Stimulated activated CD4-positive, alpha-beta T cell treated with anti-CD3 and anti-CD28 coated beads, Interleukin-12 subunit alpha, Interleukin-12 subunit beta, amount 100 ng/mL, for 4 hours (primary cell): ENCODE measurements at regions not wholly inside any gene's neighbourhood (a gene's known extent, or its start where the extent isn't known, plus 50 kb on each side); places are given as distances from the start of the nearest gene placed in this dataset.

Experiments used
- DNase-seq: peaks from one replicate; pipeline ENCODE4 v3.0.0-alpha.2; 2020

GRCh38 chr17:77479372-77480198 lies 338.8 kb downstream of the SEC14L1 start:
- DNase-seq = no peak

GRCh38 chr17:77480199-77480508 lies 339.4 kb downstream of the SEC14L1 start:
- DNase-seq = no peak

- no peak for DNase-seq
Observed at GRCh38 chr17:77480509-77481215, 339.9 kb downstream of the SEC14L1 start.

GRCh38 chr17:77481476-77482374 lies 341.0 kb downstream of the SEC14L1 start:
- DNase-seq = no peak

- no peak for DNase-seq
Observed at GRCh38 chr17:77482375-77483127, 341.8 kb downstream of the SEC14L1 start.

GRCh38 chr17:77483128-77483598 lies 342.4 kb downstream of the SEC14L1 start:
- no peak for DNase-seq

GRCh38 chr17:77484111-77484510 lies 343.3 kb downstream of the SEC14L1 start:
- DNase-seq = no peak

GRCh38 chr17:77485089-77485833 lies 344.5 kb downstream of the SEC14L1 start:
- DNase-seq = no peak

- DNase-seq = no peak
Observed at GRCh38 chr17:77487211-77487629, 346.5 kb downstream of the SEC14L1 start.

- no peak for DNase-seq
Observed at GRCh38 chr17:77487677-77488530, 347.1 kb downstream of the SEC14L1 start.

- no peak for DNase-seq
Observed at GRCh38 chr17:77488531-77489238, 347.9 kb downstream of the SEC14L1 start.

GRCh38 chr17:77489239-77489892 lies 348.6 kb downstream of the SEC14L1 start:
- DNase-seq = no peak

GRCh38 chr17:77489893-77490255 lies 349.1 kb downstream of the SEC14L1 start:
- DNase-seq = no peak

- no peak for DNase-seq
Observed at GRCh38 chr17:77490361-77491183, 349.8 kb downstream of the SEC14L1 start.

GRCh38 chr17:77491921-77492445 lies 351.2 kb downstream of the SEC14L1 start:
- DNase-seq = no peak

- DNase-seq = no peak
Observed at GRCh38 chr17:77492446-77493237, 351.9 kb downstream of the SEC14L1 start.

- no peak for DNase-seq
Observed at GRCh38 chr17:77493238-77493820, 352.6 kb downstream of the SEC14L1 start.
